ENCODE measurements at regions not wholly inside any gene's neighbourhood (a gene's known extent, or its start where the extent isn't known, plus 50 kb on each side); places are given as distances from the start of the nearest gene placed in this dataset.

- RAD21 ChIA-PET (ENCODE audit: unreplicated experiment): no interaction called here
- Histone ChIP-seq H3K4me3 (no peak overlapping the region), H4K20me1 (ENCODE audit: control insufficient read depth, insufficient read depth) (no peaks in the 10 kb centered on the region), H3K27me3 (replicated peaks in 1 of 2; ENCODE audit: control insufficient read depth in 2 of 2, insufficient read depth in 2 of 2, low read length in 1 of 2) (no peaks in the 10 kb centered on the region), H3K36me3 (ENCODE audit: control insufficient read depth in 2 of 2, insufficient read depth in 2 of 2, low read length in 1 of 2) (no peaks in the 10 kb centered on the region), H3K4me1 (ENCODE audit: control insufficient read depth, insufficient read depth, low read length) (no peaks in the 10 kb centered on the region), H3K27ac (ENCODE audit: control insufficient read depth, insufficient read depth) (no peak overlapping the region), H3K79me2 (ENCODE audit: control insufficient read depth, insufficient read depth, low read length) (no peaks in the 10 kb centered on the region), H3K4me2 (ENCODE audit: control insufficient read depth, insufficient read depth) (no peak overlapping the region), H3K9ac (ENCODE audit: control insufficient read depth, insufficient read depth, low read length) (no peak overlapping the region), H2AFZ (ENCODE audit: control insufficient read depth, low read depth, low read length) (no peak overlapping the region), H3K9me3 (replicated peaks; ENCODE audit: control insufficient read depth, insufficient read depth, low read length) (no peaks in the 10 kb centered on the region)
- DNase-seq (ENCODE audit: low read depth, low spot score): no peak
- in situ Hi-C loops (cut with MboI): no loop called here
- no peak for TF ChIP-seq STAT3 (IDR thresholded peaks at IDR 0.05; ENCODE audit: low read depth, low read length)
- TF ChIP-seq SUPT20H (IDR thresholded peaks at IDR 0.05; ENCODE audit: borderline replicate concordance, control insufficient read depth, low read depth, low read length): no peak
- no peak for TF ChIP-seq CHD1 (IDR thresholded peaks at IDR 0.05; ENCODE audit: low read depth, low read length)
- TF ChIP-seq ZBED1 (IDR thresholded peaks at IDR 0.05; ENCODE audit: borderline replicate concordance): no peak
- no peak for TF ChIP-seq HDAC2 (IDR thresholded peaks at IDR 0.05)
- TF ChIP-seq GATAD2B (conservative IDR thresholded peaks at IDR 0.05; ENCODE audit: low read depth): no peak
- TF ChIP-seq ZNF217 (IDR thresholded peaks at IDR 0.05): no peak
- no peak for TF ChIP-seq ZSCAN29 (IDR thresholded peaks at IDR 0.05)
- TF ChIP-seq, protein P1, sequence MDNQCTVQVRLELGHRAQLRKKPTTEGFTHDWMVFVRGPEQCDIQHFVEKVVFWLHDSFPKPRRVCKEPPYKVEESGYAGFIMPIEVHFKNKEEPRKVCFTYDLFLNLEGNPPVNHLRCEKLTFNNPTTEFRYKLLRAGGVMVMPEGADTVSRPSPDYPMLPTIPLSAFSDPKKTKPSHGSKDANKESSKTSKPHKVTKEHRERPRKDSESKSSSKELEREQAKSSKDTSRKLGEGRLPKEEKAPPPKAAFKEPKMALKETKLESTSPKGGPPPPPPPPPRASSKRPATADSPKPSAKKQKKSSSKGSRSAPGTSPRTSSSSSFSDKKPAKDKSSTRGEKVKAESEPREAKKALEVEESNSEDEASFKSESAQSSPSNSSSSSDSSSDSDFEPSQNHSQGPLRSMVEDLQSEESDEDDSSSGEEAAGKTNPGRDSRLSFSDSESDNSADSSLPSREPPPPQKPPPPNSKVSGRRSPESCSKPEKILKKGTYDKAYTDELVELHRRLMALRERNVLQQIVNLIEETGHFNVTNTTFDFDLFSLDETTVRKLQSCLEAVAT (IDR thresholded peaks at IDR 0.05): no peak
- no peak for TF ChIP-seq ZZZ3 (IDR thresholded peaks at IDR 0.05; ENCODE audit: control insufficient read depth, insufficient read length, low read depth)
- TF ChIP-seq ZBTB40 (IDR thresholded peaks at IDR 0.05; ENCODE audit: borderline replicate concordance): no peak
- no peak for TF ChIP-seq CHD2 (IDR thresholded peaks at IDR 0.05; ENCODE audit: borderline replicate concordance, low read depth, low read length)
- no peak for TF ChIP-seq HDAC6 (IDR thresholded peaks at IDR 0.05; ENCODE audit: unreplicated experiment)
- TF ChIP-seq RFX5 (IDR thresholded peaks at IDR 0.05; ENCODE audit: low read depth, low read length): no peak
- TF ChIP-seq IKZF1 (conservative IDR thresholded peaks at IDR 0.05): no peak
- no peak for TF ChIP-seq POLR2A (IDR thresholded peaks at IDR 0.05; ENCODE audit: low read depth, low read length)
- no peak for TF ChIP-seq NFYB (IDR thresholded peaks at IDR 0.05; ENCODE audit: insufficient read depth, low read depth, low read length)
- POLR2A ChIA-PET: no interaction called here
- 52% methylated on average over 7 of the region's 7 CpGs for WGBS (ENCODE audit: insufficient coverage, insufficient replicate concordance, low lambda C conversion rate, missing lambda C conversion rate)
- intact Hi-C loops (cut with micrococcal nuclease; ENCODE audit: unreplicated experiment): no loop called here
- BruUV-seq (replicated peaks): no TSS peak
- SMC1A ChIA-PET (ENCODE audit: uncharacterized antibody, unreplicated experiment): no interaction called here
- CTCF ChIA-PET: no interaction called here
- ATAC-seq: no peak
- no peak for FAIRE-seq
These were observed 778.1 kb upstream of the WWC1 start for GRCh38 chr5:167513381-167513780.

All from GM12878 (cell line).